ENCODE measurements at regions not wholly inside any gene's neighbourhood (a gene's known extent, or its start where the extent isn't known, plus 50 kb on each side); places are given as distances from the start of the nearest gene placed in this dataset.

DNA sequence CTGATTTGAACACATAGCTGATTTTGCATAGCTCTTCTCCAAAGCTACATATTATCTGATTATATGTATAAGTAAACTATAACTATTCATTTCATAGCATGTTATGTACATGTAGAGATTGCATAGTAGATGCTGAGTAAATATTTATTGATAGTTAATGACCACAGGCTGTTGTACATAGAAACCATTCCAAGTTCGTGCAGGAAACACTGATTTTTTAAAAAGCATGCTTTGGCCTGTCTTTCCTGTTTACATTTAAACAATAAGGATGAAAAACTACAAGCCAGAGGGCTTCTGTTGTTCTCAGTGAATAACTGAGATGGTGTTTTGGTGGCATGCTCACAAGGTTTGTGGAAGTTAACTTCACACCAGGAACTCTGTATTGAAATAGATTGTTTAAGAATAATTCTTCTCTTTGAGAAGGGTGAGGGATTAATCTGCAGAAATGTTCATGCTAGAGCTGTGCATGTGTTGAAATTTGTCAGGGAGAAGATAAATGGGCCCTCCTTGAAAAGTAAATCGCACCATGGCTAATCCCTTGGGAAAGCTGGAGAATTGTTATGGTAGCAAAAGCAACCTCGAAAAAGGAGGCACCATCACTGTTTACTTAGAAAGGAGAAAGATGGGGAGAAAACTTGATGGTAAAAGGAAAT, 120.2 kb upstream of the SP8 start:
- no peak for TF ChIP-seq TCF7L2 (IDR thresholded peaks at IDR 0.05; ENCODE audit: borderline replicate concordance, extremely low read depth, insufficient read depth, insufficient read length)
- no peak for TF ChIP-seq CTCF (IDR thresholded peaks at IDR 0.05 in 2 of 3, conservative IDR thresholded peaks at IDR 0.05 in 1 of 3; ENCODE audit: borderline replicate concordance in 1 of 3, insufficient read depth in 1 of 3, low read depth in 2 of 3, low read length in 2 of 3)
- no peak for TF ChIP-seq POLR2A (IDR thresholded peaks at IDR 0.05; ENCODE audit: borderline replicate concordance, extremely low read depth, insufficient read depth, insufficient read length)
- TF ChIP-seq, protein P1, sequence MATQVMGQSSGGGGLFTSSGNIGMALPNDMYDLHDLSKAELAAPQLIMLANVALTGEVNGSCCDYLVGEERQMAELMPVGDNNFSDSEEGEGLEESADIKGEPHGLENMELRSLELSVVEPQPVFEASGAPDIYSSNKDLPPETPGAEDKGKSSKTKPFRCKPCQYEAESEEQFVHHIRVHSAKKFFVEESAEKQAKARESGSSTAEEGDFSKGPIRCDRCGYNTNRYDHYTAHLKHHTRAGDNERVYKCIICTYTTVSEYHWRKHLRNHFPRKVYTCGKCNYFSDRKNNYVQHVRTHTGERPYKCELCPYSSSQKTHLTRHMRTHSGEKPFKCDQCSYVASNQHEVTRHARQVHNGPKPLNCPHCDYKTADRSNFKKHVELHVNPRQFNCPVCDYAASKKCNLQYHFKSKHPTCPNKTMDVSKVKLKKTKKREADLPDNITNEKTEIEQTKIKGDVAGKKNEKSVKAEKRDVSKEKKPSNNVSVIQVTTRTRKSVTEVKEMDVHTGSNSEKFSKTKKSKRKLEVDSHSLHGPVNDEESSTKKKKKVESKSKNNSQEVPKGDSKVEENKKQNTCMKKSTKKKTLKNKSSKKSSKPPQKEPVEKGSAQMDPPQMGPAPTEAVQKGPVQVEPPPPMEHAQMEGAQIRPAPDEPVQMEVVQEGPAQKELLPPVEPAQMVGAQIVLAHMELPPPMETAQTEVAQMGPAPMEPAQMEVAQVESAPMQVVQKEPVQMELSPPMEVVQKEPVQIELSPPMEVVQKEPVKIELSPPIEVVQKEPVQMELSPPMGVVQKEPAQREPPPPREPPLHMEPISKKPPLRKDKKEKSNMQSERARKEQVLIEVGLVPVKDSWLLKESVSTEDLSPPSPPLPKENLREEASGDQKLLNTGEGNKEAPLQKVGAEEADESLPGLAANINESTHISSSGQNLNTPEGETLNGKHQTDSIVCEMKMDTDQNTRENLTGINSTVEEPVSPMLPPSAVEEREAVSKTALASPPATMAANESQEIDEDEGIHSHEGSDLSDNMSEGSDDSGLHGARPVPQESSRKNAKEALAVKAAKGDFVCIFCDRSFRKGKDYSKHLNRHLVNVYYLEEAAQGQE (IDR thresholded peaks at IDR 0.05; ENCODE audit: low read depth) = no peak
- no peak for TF ChIP-seq EZH2 (IDR thresholded peaks at IDR 0.05)
- TF ChIP-seq ZNF274 (IDR thresholded peaks at IDR 0.05; ENCODE audit: low read depth, low read length) = no peak
- no peak for TF ChIP-seq EGR1 (IDR thresholded peaks at IDR 0.05; ENCODE audit: low read depth)
- no peak for TF ChIP-seq POLR2AphosphoS5 (IDR thresholded peaks at IDR 0.05; ENCODE audit: low read depth, low read length)
- TF ChIP-seq SIN3A (IDR thresholded peaks at IDR 0.05; ENCODE audit: low read depth) = no peak
- TF ChIP-seq, protein P2, sequence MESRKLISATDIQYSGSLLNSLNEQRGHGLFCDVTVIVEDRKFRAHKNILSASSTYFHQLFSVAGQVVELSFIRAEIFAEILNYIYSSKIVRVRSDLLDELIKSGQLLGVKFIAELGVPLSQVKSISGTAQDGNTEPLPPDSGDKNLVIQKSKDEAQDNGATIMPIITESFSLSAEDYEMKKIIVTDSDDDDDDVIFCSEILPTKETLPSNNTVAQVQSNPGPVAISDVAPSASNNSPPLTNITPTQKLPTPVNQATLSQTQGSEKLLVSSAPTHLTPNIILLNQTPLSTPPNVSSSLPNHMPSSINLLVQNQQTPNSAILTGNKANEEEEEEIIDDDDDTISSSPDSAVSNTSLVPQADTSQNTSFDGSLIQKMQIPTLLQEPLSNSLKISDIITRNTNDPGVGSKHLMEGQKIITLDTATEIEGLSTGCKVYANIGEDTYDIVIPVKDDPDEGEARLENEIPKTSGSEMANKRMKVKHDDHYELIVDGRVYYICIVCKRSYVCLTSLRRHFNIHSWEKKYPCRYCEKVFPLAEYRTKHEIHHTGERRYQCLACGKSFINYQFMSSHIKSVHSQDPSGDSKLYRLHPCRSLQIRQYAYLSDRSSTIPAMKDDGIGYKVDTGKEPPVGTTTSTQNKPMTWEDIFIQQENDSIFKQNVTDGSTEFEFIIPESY (IDR thresholded peaks at IDR 0.05; ENCODE audit: extremely low read depth, insufficient replicate concordance, low read length) = no peak
- TF ChIP-seq MAX (IDR thresholded peaks at IDR 0.05) = no peak
- TF ChIP-seq RAD21 (IDR thresholded peaks at IDR 0.05; ENCODE audit: low read depth) = no peak
- no peak for TF ChIP-seq EZH2phosphoT487 (IDR thresholded peaks at IDR 0.05; ENCODE audit: borderline replicate concordance)

Measured in HCT116 (cell line).